HCT116 (cell line): ENCODE measurements at regions not wholly inside any gene's neighbourhood (a gene's known extent, or its start where the extent isn't known, plus 50 kb on each side); places are given as distances from the start of the nearest gene placed in this dataset.

Source experiments
- ATAC-seq: fragments of 200-7000 bp; cut with Tn5 transposase; 2 replicates; pipeline ENCODE4 v1.9.1; 2020; ENCODE audit warnings: mild to moderate bottlenecking, moderate library complexity
- BruUV-seq: library from RNA; stranded (reverse); fragments of 400-500 nt; replicated peaks from 2 replicates; lab custom pipeline; 2021; lab: Mats Ljungman, UMichigan
- CTCF ChIA-PET: fragments of 300-600 bp; sonication (Branson Sonifier 250); formaldehyde crosslinking; loops from one replicate; lab custom pipeline; 2021; ENCODE audit warnings: antibody characterized with exemption; lab: Charles Lee
- POLR2A ChIA-PET: fragments of 300-600, 350-600 bp; sonication (Branson Sonifier 250); formaldehyde crosslinking; loops from one replicate; lab custom pipeline; 2021; ENCODE audit warnings: antibody characterized with exemption; lab: Charles Lee
- RAD21 ChIA-PET, 2 experiments: fragments of 300-600 bp; sonication (Branson Sonifier 250); formaldehyde crosslinking; loops; one replicate each; lab custom pipeline; 2023; ENCODE audit warnings: low total read pairs in 2 of 2; ENCODE audit not compliant: uncharacterized antibody in 2 of 2, unreplicated experiment in 2 of 2, low non-redundant PET in 1 of 2; lab: Charles Lee
- DNase-seq: peaks from one replicate; pipeline ENCODE4 v3.0.0-alpha.2; 2010; ENCODE audit warnings: low read depth, low spot score
- H2AFZ ChIP-seq: fragments of 200-600 bp; shearing (Covaris generic), sonication (generic); 2 replicates; pipeline ENCODE4 v1.6.1; 2017; ENCODE audit warnings: low read depth, mixed run types, mixed read lengths, antibody characterized with exemption, low read length; ENCODE audit not compliant: poor library complexity, severe bottlenecking
- H3K27ac ChIP-seq: 2 replicates; pipeline ENCODE4 v1.5.1; 2012; ENCODE audit warnings: low read depth, low read length
- H3K27me3 ChIP-seq: fragments of 200-600 bp; sonication (generic); 2 replicates; pipeline ENCODE4 v1.6.1; 2016; ENCODE audit warnings: mixed run types, low read length, mixed read lengths; ENCODE audit not compliant: insufficient read depth
- H3K36me3 ChIP-seq, 2 experiments: fragments of 200-500 bp in 1 of 2; fragments of 200-600 bp in 1 of 2; sonication (Bioruptor generic) in 1 of 2; sonication (generic) in 1 of 2; 2 replicates each; pipeline versions ENCODE4 v1.5.1 to v1.6.1; 2014 to 2016; ENCODE audit warnings: low read length in 2 of 2, inconsistent platforms in 1 of 2, mixed read lengths in 1 of 2, mixed run types in 1 of 2; ENCODE audit not compliant: insufficient read depth in 2 of 2, control insufficient read depth in 1 of 2
- H3K4me1 ChIP-seq, 2 experiments: fragments of 200-600 bp in 1 of 2; sonication (generic) in 1 of 2; 2 replicates each; pipeline versions ENCODE4 v1.5.1 to v1.6.1; 2012 to 2017; ENCODE audit warnings: low read length in 2 of 2, inconsistent platforms in 1 of 2, mild to moderate bottlenecking in 1 of 2, mixed read lengths in 1 of 2, mixed run types in 1 of 2, moderate library complexity in 1 of 2; ENCODE audit not compliant: insufficient read depth in 2 of 2, control insufficient read depth in 1 of 2
- H3K4me2 ChIP-seq: fragments of 200-600 bp; sonication (generic); 2 replicates; pipeline ENCODE4 v1.6.1; 2017; ENCODE audit warnings: mixed run types, low read length, mixed read lengths
- H3K4me3 ChIP-seq, 2 experiments: fragments of 200-600 bp in 1 of 2; sonication (generic) in 1 of 2; replicated peaks in 1 of 2; 2 replicates each; pipeline ENCODE4 v1.5.1; 2011 to 2016; ENCODE audit warnings: low read length in 2 of 2, control low read depth in 1 of 2, low read depth in 1 of 2, mild to moderate bottlenecking in 1 of 2, mixed read lengths in 1 of 2, mixed run types in 1 of 2
- H3K79me2 ChIP-seq: fragments of 200-600 bp; sonication (generic); 2 replicates; pipeline ENCODE4 v1.6.1; 2017; ENCODE audit warnings: mild to moderate bottlenecking, mixed run types, low read length, moderate library complexity, mixed read lengths; ENCODE audit not compliant: insufficient read depth
- H3K9ac ChIP-seq: fragments of 200-600 bp; sonication (generic); 2 replicates; pipeline ENCODE4 v1.6.1; 2016; ENCODE audit warnings: low read length, mixed read lengths
- H3K9me2 ChIP-seq: fragments of 200-600 bp; sonication (generic), shearing (Covaris generic); 2 replicates; pipeline ENCODE4 v1.6.1; 2017; ENCODE audit warnings: mixed run types, mild to moderate bottlenecking, moderate library complexity; ENCODE audit not compliant: insufficient read depth
- H3K9me3 ChIP-seq, 2 experiments: fragments of 200-500 bp in 1 of 2; fragments of 200-600 bp in 1 of 2; sonication (Bioruptor generic) in 1 of 2; sonication (generic) in 1 of 2; 2 replicates each; pipeline ENCODE4 v1.6.1; 2014 to 2017; ENCODE audit warnings: low read length in 2 of 2, mixed read lengths in 2 of 2, inconsistent platforms in 1 of 2, low read depth in 1 of 2, mild to moderate bottlenecking in 1 of 2, mixed run types in 1 of 2, moderate library complexity in 1 of 2; ENCODE audit not compliant: control insufficient read depth in 1 of 2, insufficient read depth in 1 of 2
- H4K20me1 ChIP-seq: fragments of 200-600 bp; sonication (generic), shearing (Covaris generic); 2 replicates; pipeline ENCODE4 v1.6.1; 2017; ENCODE audit warnings: mixed run types, mild to moderate bottlenecking, moderate library complexity; ENCODE audit not compliant: insufficient read depth
- ATF3 ChIP-seq: IDR thresholded peaks from 2 replicates; pipeline ENCODE4 v1.6.1; 2012
- CBX3 ChIP-seq: IDR thresholded peaks from 2 replicates; pipeline ENCODE4 v1.6.1; 2012; ENCODE audit warnings: low read depth
- ELF1 ChIP-seq: IDR thresholded peaks from 2 replicates; pipeline ENCODE4 v1.6.1; 2012; ENCODE audit warnings: low read depth, borderline replicate concordance
- EZH2phosphoT487 ChIP-seq: fragments of 200-600 bp; IDR thresholded peaks from 2 replicates; pipeline ENCODE4 v1.6.1; 2018; ENCODE audit warnings: antibody characterized with exemption, borderline replicate concordance
- FOSL1 ChIP-seq: IDR thresholded peaks from 2 replicates; pipeline ENCODE4 v1.6.1; 2012; ENCODE audit warnings: low read depth
- JUND ChIP-seq: IDR thresholded peaks from 2 replicates; pipeline ENCODE4 v1.6.1; 2012
- POLR2A ChIP-seq: IDR thresholded peaks from 2 replicates; pipeline ENCODE4 v1.7.0; 2011; ENCODE audit warnings: borderline replicate concordance; ENCODE audit not compliant: insufficient read depth, insufficient read length; ENCODE audit errors: extremely low read depth
- POLR2AphosphoS5 ChIP-seq: IDR thresholded peaks from 2 replicates; pipeline ENCODE4 v1.6.1; 2011; ENCODE audit warnings: mild to moderate bottlenecking, low read depth, low read length, moderate library complexity
- RAD21 ChIP-seq: IDR thresholded peaks from 2 replicates; pipeline ENCODE4 v1.6.1; 2012; ENCODE audit warnings: low read depth, mild to moderate bottlenecking
- SRF ChIP-seq: IDR thresholded peaks from 2 replicates; pipeline ENCODE4 v1.6.1; 2012; ENCODE audit warnings: low read depth
- TCF7L2 ChIP-seq: IDR thresholded peaks from 2 replicates; pipeline ENCODE4 v1.7.0; 2011; ENCODE audit warnings: borderline replicate concordance, inconsistent platforms; ENCODE audit not compliant: insufficient read depth, insufficient read length; ENCODE audit errors: extremely low read depth
- YY1 ChIP-seq: IDR thresholded peaks from 2 replicates; pipeline ENCODE4 v1.6.1; 2011; ENCODE audit warnings: low read length, low read depth, moderate library complexity, mild to moderate bottlenecking; ENCODE audit not compliant: insufficient replicate concordance; ENCODE audit errors: extremely low read depth
- ZFX ChIP-seq: fragments of 450-650 bp; IDR thresholded peaks from 2 replicates; pipeline ENCODE4 v1.6.1; 2017
- intact Hi-C: fragments of 100-400 bp; cut with micrococcal nuclease; formaldehyde crosslinking; loops from 2 replicates; pipeline ENCODE4 v1.10.0; 2022
- TF ChIP-seq, protein P1 (sequence below): IDR thresholded peaks from 2 replicates; pipeline ENCODE4 v1.6.1; 2012; ENCODE audit warnings: low read depth
- TF ChIP-seq, protein P2 (sequence below): IDR thresholded peaks from 2 replicates; pipeline ENCODE4 v1.6.1; 2011; ENCODE audit warnings: mild to moderate bottlenecking, low read length, moderate library complexity; ENCODE audit not compliant: insufficient replicate concordance; ENCODE audit errors: extremely low read depth

GRCh38 chr3:55163421-55163820, 235.6 kb upstream of the LRTM1 start:
- BruUV-seq, result no TSS peak
- RAD21 ChIA-PET, result no interaction called here
- intact Hi-C loops, result no loop called here
- Histone ChIP-seq H3K4me1 (no peaks in the 10 kb centered on the region), H3K27me3 (no peaks in the 10 kb centered on the region), H3K4me3 (no peak overlapping the region), H3K9ac (no peak overlapping the region), H4K20me1 (no peaks in the 10 kb centered on the region), H2AFZ (no peak overlapping the region), H3K9me2 (no peaks in the 10 kb centered on the region), H3K9me3 (peaks cover 4 to 29% of the 10 kb centered on the region in 2 experiments; a peak in 2 of 4 replicates), H3K79me2 (no peaks in the 10 kb centered on the region), H3K36me3 (no peaks in the 10 kb centered on the region), H3K27ac (no peak overlapping the region), H3K4me2 (no peak overlapping the region)
- no peak for DNase-seq
- no peak for TF ChIP-seq ATF3
- no peak for TF ChIP-seq RAD21
- TF ChIP-seq, protein P1, sequence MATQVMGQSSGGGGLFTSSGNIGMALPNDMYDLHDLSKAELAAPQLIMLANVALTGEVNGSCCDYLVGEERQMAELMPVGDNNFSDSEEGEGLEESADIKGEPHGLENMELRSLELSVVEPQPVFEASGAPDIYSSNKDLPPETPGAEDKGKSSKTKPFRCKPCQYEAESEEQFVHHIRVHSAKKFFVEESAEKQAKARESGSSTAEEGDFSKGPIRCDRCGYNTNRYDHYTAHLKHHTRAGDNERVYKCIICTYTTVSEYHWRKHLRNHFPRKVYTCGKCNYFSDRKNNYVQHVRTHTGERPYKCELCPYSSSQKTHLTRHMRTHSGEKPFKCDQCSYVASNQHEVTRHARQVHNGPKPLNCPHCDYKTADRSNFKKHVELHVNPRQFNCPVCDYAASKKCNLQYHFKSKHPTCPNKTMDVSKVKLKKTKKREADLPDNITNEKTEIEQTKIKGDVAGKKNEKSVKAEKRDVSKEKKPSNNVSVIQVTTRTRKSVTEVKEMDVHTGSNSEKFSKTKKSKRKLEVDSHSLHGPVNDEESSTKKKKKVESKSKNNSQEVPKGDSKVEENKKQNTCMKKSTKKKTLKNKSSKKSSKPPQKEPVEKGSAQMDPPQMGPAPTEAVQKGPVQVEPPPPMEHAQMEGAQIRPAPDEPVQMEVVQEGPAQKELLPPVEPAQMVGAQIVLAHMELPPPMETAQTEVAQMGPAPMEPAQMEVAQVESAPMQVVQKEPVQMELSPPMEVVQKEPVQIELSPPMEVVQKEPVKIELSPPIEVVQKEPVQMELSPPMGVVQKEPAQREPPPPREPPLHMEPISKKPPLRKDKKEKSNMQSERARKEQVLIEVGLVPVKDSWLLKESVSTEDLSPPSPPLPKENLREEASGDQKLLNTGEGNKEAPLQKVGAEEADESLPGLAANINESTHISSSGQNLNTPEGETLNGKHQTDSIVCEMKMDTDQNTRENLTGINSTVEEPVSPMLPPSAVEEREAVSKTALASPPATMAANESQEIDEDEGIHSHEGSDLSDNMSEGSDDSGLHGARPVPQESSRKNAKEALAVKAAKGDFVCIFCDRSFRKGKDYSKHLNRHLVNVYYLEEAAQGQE, result no peak
- TF ChIP-seq YY1, result no peak
- no peak for TF ChIP-seq SRF
- no peak for TF ChIP-seq ELF1
- no peak for TF ChIP-seq EZH2phosphoT487
- TF ChIP-seq POLR2A, result no peak
- TF ChIP-seq FOSL1, result no peak
- TF ChIP-seq POLR2AphosphoS5, result no peak
- no peak for TF ChIP-seq JUND
- TF ChIP-seq, protein P2, sequence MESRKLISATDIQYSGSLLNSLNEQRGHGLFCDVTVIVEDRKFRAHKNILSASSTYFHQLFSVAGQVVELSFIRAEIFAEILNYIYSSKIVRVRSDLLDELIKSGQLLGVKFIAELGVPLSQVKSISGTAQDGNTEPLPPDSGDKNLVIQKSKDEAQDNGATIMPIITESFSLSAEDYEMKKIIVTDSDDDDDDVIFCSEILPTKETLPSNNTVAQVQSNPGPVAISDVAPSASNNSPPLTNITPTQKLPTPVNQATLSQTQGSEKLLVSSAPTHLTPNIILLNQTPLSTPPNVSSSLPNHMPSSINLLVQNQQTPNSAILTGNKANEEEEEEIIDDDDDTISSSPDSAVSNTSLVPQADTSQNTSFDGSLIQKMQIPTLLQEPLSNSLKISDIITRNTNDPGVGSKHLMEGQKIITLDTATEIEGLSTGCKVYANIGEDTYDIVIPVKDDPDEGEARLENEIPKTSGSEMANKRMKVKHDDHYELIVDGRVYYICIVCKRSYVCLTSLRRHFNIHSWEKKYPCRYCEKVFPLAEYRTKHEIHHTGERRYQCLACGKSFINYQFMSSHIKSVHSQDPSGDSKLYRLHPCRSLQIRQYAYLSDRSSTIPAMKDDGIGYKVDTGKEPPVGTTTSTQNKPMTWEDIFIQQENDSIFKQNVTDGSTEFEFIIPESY, result no peak
- TF ChIP-seq TCF7L2, result no peak
- TF ChIP-seq ZFX, result no peak
- no peak for TF ChIP-seq CBX3
- no peak for ATAC-seq
- CTCF ChIA-PET, result no interaction called here
- POLR2A ChIA-PET, result no interaction called here
